ENCODE measurements at regions not wholly inside any gene's neighbourhood (a gene's known extent, or its start where the extent isn't known, plus 50 kb on each side); places are given as distances from the start of the nearest gene placed in this dataset.

DNA sequence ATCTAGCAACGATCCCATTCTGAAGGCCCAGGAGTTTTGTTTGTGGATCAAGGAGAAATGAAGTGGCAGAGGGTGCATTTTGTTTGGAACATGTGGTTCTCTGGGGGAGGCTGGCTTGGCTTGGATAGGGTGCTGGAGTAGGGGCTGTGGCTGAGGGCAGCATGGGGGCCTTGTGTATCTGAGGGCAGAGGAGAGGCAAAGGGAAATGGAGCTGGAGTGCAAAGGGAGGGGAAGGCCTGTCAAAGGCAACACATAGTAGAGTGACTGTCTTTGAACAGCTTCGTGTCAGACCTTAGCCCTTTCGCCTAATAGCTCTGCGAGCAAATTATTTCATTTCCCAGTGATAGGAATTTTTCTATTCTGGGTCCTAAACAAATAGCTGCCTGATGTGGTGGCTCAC is 187.2 kb downstream of the KCNRG start:
- TF ChIP-seq, protein P1, sequence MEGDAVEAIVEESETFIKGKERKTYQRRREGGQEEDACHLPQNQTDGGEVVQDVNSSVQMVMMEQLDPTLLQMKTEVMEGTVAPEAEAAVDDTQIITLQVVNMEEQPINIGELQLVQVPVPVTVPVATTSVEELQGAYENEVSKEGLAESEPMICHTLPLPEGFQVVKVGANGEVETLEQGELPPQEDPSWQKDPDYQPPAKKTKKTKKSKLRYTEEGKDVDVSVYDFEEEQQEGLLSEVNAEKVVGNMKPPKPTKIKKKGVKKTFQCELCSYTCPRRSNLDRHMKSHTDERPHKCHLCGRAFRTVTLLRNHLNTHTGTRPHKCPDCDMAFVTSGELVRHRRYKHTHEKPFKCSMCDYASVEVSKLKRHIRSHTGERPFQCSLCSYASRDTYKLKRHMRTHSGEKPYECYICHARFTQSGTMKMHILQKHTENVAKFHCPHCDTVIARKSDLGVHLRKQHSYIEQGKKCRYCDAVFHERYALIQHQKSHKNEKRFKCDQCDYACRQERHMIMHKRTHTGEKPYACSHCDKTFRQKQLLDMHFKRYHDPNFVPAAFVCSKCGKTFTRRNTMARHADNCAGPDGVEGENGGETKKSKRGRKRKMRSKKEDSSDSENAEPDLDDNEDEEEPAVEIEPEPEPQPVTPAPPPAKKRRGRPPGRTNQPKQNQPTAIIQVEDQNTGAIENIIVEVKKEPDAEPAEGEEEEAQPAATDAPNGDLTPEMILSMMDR (conservative IDR thresholded peaks at IDR 0.05), result no peak
- Mint-ChIP-seq H3K9me3 (no peaks in the 10 kb centered on the region), H3K4me3 (no peak overlapping the region), H3K27ac (peak overlapping the region in 1 of 3 experiments; percentile 49; a peak in 2 of 7 replicates), H3K36me3 (ENCODE audit: insufficient read depth in 1 of 3, low read depth in 3 of 3) (0 out of 7 replicates have a peak, but pooled peaks cover 0 to 2% (median 0%) of the 10 kb centered on the region in 3 experiments), H3K27me3 (ENCODE audit: low read depth) (no peaks in the 10 kb centered on the region), H3K4me1 (peaks cover 10 to 16% of the 10 kb centered on the region in 2 experiments)
- no peaks in the 10 kb centered on the region for H3K79me2 ChIP-seq (ENCODE audit: insufficient read depth, low read length)
- H3K4ac ChIP-seq (ENCODE audit: low read depth, low read length), result no peak overlapping the region
- no peak overlapping the region for H2BK12ac ChIP-seq (ENCODE audit: insufficient read length, low read depth, low read length)
- H3K79me1 ChIP-seq (ENCODE audit: insufficient read depth, low read depth, low read length, poor library complexity, severe bottlenecking), result no peaks in the 10 kb centered on the region
- no peak overlapping the region for H4K8ac ChIP-seq (replicated peaks; ENCODE audit: insufficient read length, low read depth, low read length)
- H3K4me2 ChIP-seq (ENCODE audit: insufficient read depth, insufficient read length, low read length), result no peak overlapping the region
- no peak overlapping the region for H4K91ac ChIP-seq (ENCODE audit: insufficient read length, low read depth, low read length)
- no peak overlapping the region for H3K18ac ChIP-seq (ENCODE audit: insufficient read length, low read depth, low read length)
- H2AK5ac ChIP-seq (ENCODE audit: insufficient read length, low read length), result no peak overlapping the region
- no peaks in the 10 kb centered on the region for H3K4me1 ChIP-seq (ENCODE audit: insufficient read depth, low read length)
- no peak overlapping the region for H2BK120ac ChIP-seq (ENCODE audit: low read depth, low read length, poor library complexity, severe bottlenecking)
- WGBS (ENCODE audit: extremely low coverage, insufficient read length, low lambda C conversion rate), result no CpG with 5 or more reads among the region's 4 CpGs
- DNase-seq, result no peak
- H3K9ac ChIP-seq (ENCODE audit: extremely low read depth, insufficient read length, low read length), result no peak overlapping the region
- H3T11ph ChIP-seq (ENCODE audit: low read length), result no peak overlapping the region
- no peak overlapping the region for H3K14ac ChIP-seq (ENCODE audit: insufficient read depth, low read length)
- H2BK20ac ChIP-seq (ENCODE audit: low read depth, low read length, poor library complexity, severe bottlenecking), result no peak overlapping the region
- no peak overlapping the region for H2BK5ac ChIP-seq (ENCODE audit: insufficient read length, low read length)
- H4K20me1 ChIP-seq (ENCODE audit: control insufficient read depth, insufficient read depth, insufficient read length), result no peaks in the 10 kb centered on the region
- H4K5ac ChIP-seq (ENCODE audit: insufficient read length, low read depth, low read length), result no peak overlapping the region
- no peaks in the 10 kb centered on the region for H3K9me3 ChIP-seq (ENCODE audit: control insufficient read depth, low read depth, low read length)
- H2AFZ ChIP-seq (ENCODE audit: low read length), result no peak overlapping the region
- H3K23me2 ChIP-seq (ENCODE audit: insufficient read length, low read depth, low read length, poor library complexity, severe bottlenecking), result no peaks in the 10 kb centered on the region
- no peak overlapping the region for H2BK15ac ChIP-seq (ENCODE audit: low read depth, low read length)
- H3K56ac ChIP-seq (ENCODE audit: insufficient read length, low read depth, low read length), result no peak overlapping the region
- H3K23ac ChIP-seq (ENCODE audit: insufficient read length, low read depth, low read length), result no peak overlapping the region
- H3K27me3 ChIP-seq (ENCODE audit: insufficient read depth, low read length), result no peaks in the 10 kb centered on the region
- H3K27ac ChIP-seq (ENCODE audit: insufficient read length, low read depth, low read length), result no peak overlapping the region

Measured in H9 (cell line).